ENCODE measurements at regions not wholly inside any gene's neighbourhood (a gene's known extent, or its start where the extent isn't known, plus 50 kb on each side); places are given as distances from the start of the nearest gene placed in this dataset.

DNA sequence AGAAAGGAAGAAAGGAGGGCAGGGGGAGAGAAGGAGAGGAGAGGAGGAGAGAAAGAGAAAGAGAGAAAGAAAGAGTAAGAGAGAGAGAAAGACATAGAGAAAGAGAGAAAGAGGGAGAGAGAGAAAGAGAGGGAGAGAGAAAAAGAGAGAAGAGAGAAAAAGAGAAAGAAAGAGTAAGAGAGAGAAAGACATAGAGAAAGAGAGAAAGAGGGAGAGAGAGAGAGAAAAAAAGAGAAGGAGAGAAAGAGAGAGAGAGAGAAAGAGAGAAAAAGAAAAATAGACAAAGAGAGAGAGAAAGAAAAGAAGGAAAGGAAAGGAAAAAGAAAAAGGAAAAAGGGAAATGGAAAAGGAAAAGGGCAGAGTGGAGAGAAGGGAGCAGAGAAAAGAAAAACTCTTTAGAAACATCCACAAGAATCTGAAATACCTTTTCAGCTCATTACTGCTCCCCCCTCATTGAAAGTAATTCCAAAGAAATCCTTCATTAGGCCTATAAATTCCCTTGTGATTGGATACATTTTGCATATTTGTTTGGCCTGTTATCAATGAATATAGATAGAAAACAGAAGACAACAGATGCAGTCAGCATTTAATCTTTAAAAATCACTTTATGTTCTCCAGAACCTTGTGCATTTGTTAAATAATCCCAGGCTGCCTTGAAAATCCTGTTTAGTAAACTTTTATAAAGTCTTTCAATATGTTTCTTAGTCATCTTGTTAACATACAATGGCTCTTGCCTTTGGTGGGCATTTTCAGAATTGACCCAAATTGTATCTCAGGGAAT, 411.5 kb downstream of the NFIB start:
- no peak overlapping the region for H3K23ac ChIP-seq (ENCODE audit: insufficient read length, low read depth, low read length)
- H3K9me3 ChIP-seq (ENCODE audit: control insufficient read depth, low read depth, low read length): no peaks in the 10 kb centered on the region
- TF ChIP-seq, protein P1, sequence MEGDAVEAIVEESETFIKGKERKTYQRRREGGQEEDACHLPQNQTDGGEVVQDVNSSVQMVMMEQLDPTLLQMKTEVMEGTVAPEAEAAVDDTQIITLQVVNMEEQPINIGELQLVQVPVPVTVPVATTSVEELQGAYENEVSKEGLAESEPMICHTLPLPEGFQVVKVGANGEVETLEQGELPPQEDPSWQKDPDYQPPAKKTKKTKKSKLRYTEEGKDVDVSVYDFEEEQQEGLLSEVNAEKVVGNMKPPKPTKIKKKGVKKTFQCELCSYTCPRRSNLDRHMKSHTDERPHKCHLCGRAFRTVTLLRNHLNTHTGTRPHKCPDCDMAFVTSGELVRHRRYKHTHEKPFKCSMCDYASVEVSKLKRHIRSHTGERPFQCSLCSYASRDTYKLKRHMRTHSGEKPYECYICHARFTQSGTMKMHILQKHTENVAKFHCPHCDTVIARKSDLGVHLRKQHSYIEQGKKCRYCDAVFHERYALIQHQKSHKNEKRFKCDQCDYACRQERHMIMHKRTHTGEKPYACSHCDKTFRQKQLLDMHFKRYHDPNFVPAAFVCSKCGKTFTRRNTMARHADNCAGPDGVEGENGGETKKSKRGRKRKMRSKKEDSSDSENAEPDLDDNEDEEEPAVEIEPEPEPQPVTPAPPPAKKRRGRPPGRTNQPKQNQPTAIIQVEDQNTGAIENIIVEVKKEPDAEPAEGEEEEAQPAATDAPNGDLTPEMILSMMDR (conservative IDR thresholded peaks at IDR 0.05): no peak
- H2BK120ac ChIP-seq (ENCODE audit: low read depth, low read length, poor library complexity, severe bottlenecking): no peak overlapping the region
- no peak overlapping the region for H2AK5ac ChIP-seq (ENCODE audit: insufficient read length, low read length)
- peaks cover 3% of the 10 kb centered on the region; the same call in 1 of the 2 replicates for H3K4me1 ChIP-seq (ENCODE audit: insufficient read depth, low read length)
- no peaks in the 10 kb centered on the region for H3K27me3 Mint-ChIP-seq (ENCODE audit: low read depth)
- H2BK12ac ChIP-seq (ENCODE audit: insufficient read length, low read depth, low read length): no peak overlapping the region
- no peak overlapping the region for H2AFZ ChIP-seq (ENCODE audit: low read length)
- no peak overlapping the region for H4K91ac ChIP-seq (ENCODE audit: insufficient read length, low read depth, low read length)
- no peak overlapping the region for H2BK15ac ChIP-seq (ENCODE audit: low read depth, low read length)
- no peak overlapping the region for H2BK20ac ChIP-seq (ENCODE audit: low read depth, low read length, poor library complexity, severe bottlenecking)
- no peak overlapping the region for H4K8ac ChIP-seq (replicated peaks; ENCODE audit: insufficient read length, low read depth, low read length)
- H3K79me2 ChIP-seq (ENCODE audit: insufficient read depth, low read length): no peaks in the 10 kb centered on the region
- no peak overlapping the region for H3T11ph ChIP-seq (ENCODE audit: low read length)
- no peak overlapping the region for H4K5ac ChIP-seq (ENCODE audit: insufficient read length, low read depth, low read length)
- no peak overlapping the region for H2BK5ac ChIP-seq (ENCODE audit: insufficient read length, low read length)
- H3K18ac ChIP-seq (ENCODE audit: insufficient read length, low read depth, low read length): no peak overlapping the region
- H3K27me3 ChIP-seq (ENCODE audit: insufficient read depth, low read length): no peaks in the 10 kb centered on the region
- peaks cover 9 to 10% of the 10 kb centered on the region in 2 experiments for H3K9me3 Mint-ChIP-seq
- no peak overlapping the region for H3K27ac Mint-ChIP-seq
- H3K27ac ChIP-seq (ENCODE audit: insufficient read length, low read depth, low read length): no peak overlapping the region
- H4K20me1 ChIP-seq (ENCODE audit: control insufficient read depth, insufficient read depth, insufficient read length): no peaks in the 10 kb centered on the region
- no peak for DNase-seq
- H3K56ac ChIP-seq (ENCODE audit: insufficient read length, low read depth, low read length): no peak overlapping the region
- no peaks in the 10 kb centered on the region for H3K23me2 ChIP-seq (ENCODE audit: insufficient read length, low read depth, low read length, poor library complexity, severe bottlenecking)
- H3K4me3 Mint-ChIP-seq: no peak overlapping the region
- H3K79me1 ChIP-seq (ENCODE audit: insufficient read depth, low read depth, low read length, poor library complexity, severe bottlenecking): no peaks in the 10 kb centered on the region
- no peak overlapping the region for H3K14ac ChIP-seq (ENCODE audit: insufficient read depth, low read length)
- no peak overlapping the region for H3K4ac ChIP-seq (ENCODE audit: low read depth, low read length)
- no peak overlapping the region for H3K4me2 ChIP-seq (ENCODE audit: insufficient read depth, insufficient read length, low read length)
- no peak overlapping the region for H3K9ac ChIP-seq (ENCODE audit: extremely low read depth, insufficient read length, low read length)
- peaks cover 3 to 8% (median 3%) of the 10 kb centered on the region in 3 experiments; a peak in 4 of 7 replicates for H3K36me3 Mint-ChIP-seq (ENCODE audit: insufficient read depth in 1 of 3, low read depth in 3 of 3)
- H3K4me1 Mint-ChIP-seq: peaks cover 19 to 26% of the 10 kb centered on the region in 2 experiments
